ENCODE measurements at regions not wholly inside any gene's neighbourhood (a gene's known extent, or its start where the extent isn't known, plus 50 kb on each side); places are given as distances from the start of the nearest gene placed in this dataset.

- Histone ChIP-seq H3K4me2 (ENCODE audit: low read depth, low read length) (no peak overlapping the region), H3K4me3 (ENCODE audit: low read length) (no peak overlapping the region), H3K27me3 (replicated peaks; ENCODE audit: insufficient read depth, low read length) (no peaks in the 10 kb centered on the region), H3F3A (ENCODE audit: insufficient read depth, low read length) (no peaks in the 10 kb centered on the region), H3K9ac (ENCODE audit: low read length) (no peak overlapping the region), H3K9me3 (replicated peaks; ENCODE audit: insufficient read depth, low read length) (no peaks in the 10 kb centered on the region), H3K79me2 (ENCODE audit: low read length) (no peaks in the 10 kb centered on the region), H3K9me2 (replicated peaks; ENCODE audit: insufficient read depth, low read length) (no peaks in the 10 kb centered on the region), H3K4me1 (ENCODE audit: low read length) (0 out of 2 replicates have a peak, but pooled peaks cover 2% of the 10 kb centered on the region), H4K20me1 (ENCODE audit: insufficient read depth, low read length) (no peaks in the 10 kb centered on the region), H3K27ac (ENCODE audit: low read length) (no peak overlapping the region), H3K36me3 (replicated peaks; ENCODE audit: insufficient read depth, low read length) (no peaks in the 10 kb centered on the region), H2AFZ (ENCODE audit: low read length) (no peak overlapping the region)
- TF ChIP-seq EZH2 (optimal IDR thresholded peaks at IDR 0.05; ENCODE audit: low read depth, low read length): no peak
- no peak for TF ChIP-seq EZH2phosphoT487 (IDR thresholded peaks at IDR 0.05; ENCODE audit: low read length)
- no peak for TF ChIP-seq CTCF (IDR thresholded peaks at IDR 0.05; ENCODE audit: low read length)
- DNase-seq: no peak
These were observed 742.4 kb upstream of the INTU start for GRCh38 chr4:126890383-126890782.

GRCh38 chr4:126890994-126891393 is 741.8 kb upstream of the INTU start:
- Histone ChIP-seq H3K9me2 (replicated peaks; ENCODE audit: insufficient read depth, low read length) (no peaks in the 10 kb centered on the region), H3K79me2 (ENCODE audit: low read length) (no peaks in the 10 kb centered on the region), H3K9ac (ENCODE audit: low read length) (no peak overlapping the region), H4K20me1 (ENCODE audit: insufficient read depth, low read length) (no peaks in the 10 kb centered on the region), H3K27me3 (replicated peaks; ENCODE audit: insufficient read depth, low read length) (no peaks in the 10 kb centered on the region), H3K27ac (ENCODE audit: low read length) (no peak overlapping the region), H3K36me3 (replicated peaks; ENCODE audit: insufficient read depth, low read length) (no peaks in the 10 kb centered on the region), H3K4me2 (ENCODE audit: low read depth, low read length) (no peak overlapping the region), H2AFZ (ENCODE audit: low read length) (no peak overlapping the region), H3K9me3 (replicated peaks; ENCODE audit: insufficient read depth, low read length) (no peaks in the 10 kb centered on the region), H3K4me1 (ENCODE audit: low read length) (peaks cover 8% of the 10 kb centered on the region; the same call in 1 of the 2 replicates), H3F3A (ENCODE audit: insufficient read depth, low read length) (no peaks in the 10 kb centered on the region), H3K4me3 (ENCODE audit: low read length) (no peak overlapping the region)
- no peak for TF ChIP-seq CTCF (IDR thresholded peaks at IDR 0.05; ENCODE audit: low read length)
- no peak for TF ChIP-seq EZH2 (optimal IDR thresholded peaks at IDR 0.05; ENCODE audit: low read depth, low read length)
- TF ChIP-seq EZH2phosphoT487 (IDR thresholded peaks at IDR 0.05; ENCODE audit: low read length): no peak
- DNase-seq: no peak

- H3K4me2 ChIP-seq (ENCODE audit: low read depth, low read length): no peak overlapping the region
- TF ChIP-seq CTCF (IDR thresholded peaks at IDR 0.05; ENCODE audit: low read length): no peak
- TF ChIP-seq EZH2phosphoT487 (IDR thresholded peaks at IDR 0.05; ENCODE audit: low read length): no peak
- H3F3A ChIP-seq (ENCODE audit: insufficient read depth, low read length): no peaks in the 10 kb centered on the region
- no peaks in the 10 kb centered on the region for H3K9me2 ChIP-seq (replicated peaks; ENCODE audit: insufficient read depth, low read length)
- DNase-seq: no peak
- H3K4me1 ChIP-seq (ENCODE audit: low read length): peaks cover 11% of the 10 kb centered on the region; the same call in 1 of the 2 replicates
- H4K20me1 ChIP-seq (ENCODE audit: insufficient read depth, low read length): no peaks in the 10 kb centered on the region
- H3K27me3 ChIP-seq (replicated peaks; ENCODE audit: insufficient read depth, low read length): no peaks in the 10 kb centered on the region
- H3K27ac ChIP-seq (ENCODE audit: low read length): no peak overlapping the region
- no peak overlapping the region for H3K4me3 ChIP-seq (ENCODE audit: low read length)
- no peaks in the 10 kb centered on the region for H3K79me2 ChIP-seq (ENCODE audit: low read length)
- no peaks in the 10 kb centered on the region for H3K36me3 ChIP-seq (replicated peaks; ENCODE audit: insufficient read depth, low read length)
- no peak overlapping the region for H2AFZ ChIP-seq (ENCODE audit: low read length)
- H3K9me3 ChIP-seq (replicated peaks; ENCODE audit: insufficient read depth, low read length): no peaks in the 10 kb centered on the region
- no peak overlapping the region for H3K9ac ChIP-seq (ENCODE audit: low read length)
These were observed 737.8 kb upstream of the INTU start for GRCh38 chr4:126894963-126895362.
